Stimulated activated CD8-positive, alpha-beta memory T cell treated with anti-CD3 and anti-CD28 coated beads, Interleukin-12 subunit alpha, Interleukin-12 subunit beta, amount 100 ng/mL, for 24 hours (primary cell): ENCODE measurements at regions not wholly inside any gene's neighbourhood (a gene's known extent, or its start where the extent isn't known, plus 50 kb on each side); places are given as distances from the start of the nearest gene placed in this dataset.
"Not testable (repeated sequence)": the region's sequence is repeated elsewhere in the genome, so short reads cannot be mapped to it uniquely, and the experiment has no call there.

Experiments
- DNase-seq: peaks from one replicate; pipeline ENCODE4 v3.0.0-alpha.2; 2020; ENCODE audit errors: extremely low read depth

GRCh38 chr5:36478646-36479317 is 127.6 kb upstream of the SLC1A3 start:
- no peak for DNase-seq

GRCh38 chr5:36481454-36482120 is 124.8 kb upstream of the SLC1A3 start:
- DNase-seq = no peak

GRCh38 chr5:36482812-36483211 is 123.6 kb upstream of the SLC1A3 start:
- no peak for DNase-seq

- DNase-seq = no peak
Measured at GRCh38 chr5:36489505-36489904, 116.9 kb upstream of the SLC1A3 start.

GRCh38 chr5:36491856-36492255 is 114.5 kb upstream of the SLC1A3 start:
- no peak for DNase-seq

GRCh38 chr5:36492984-36493654 is 113.3 kb upstream of the SLC1A3 start:
- DNase-seq = no peak

- DNase-seq = no peak
Measured at GRCh38 chr5:36494028-36494427, 112.4 kb upstream of the SLC1A3 start.

GRCh38 chr5:36494841-36495601 is 111.4 kb upstream of the SLC1A3 start:
- DNase-seq = no peak

GRCh38 chr5:36495611-36496010 is 110.8 kb upstream of the SLC1A3 start:
- no peak for DNase-seq

GRCh38 chr5:36496471-36496870 is 109.9 kb upstream of the SLC1A3 start:
- no peak for DNase-seq

GRCh38 chr5:36502608-36503007 is 103.8 kb upstream of the SLC1A3 start:
- DNase-seq = no peak

- DNase-seq = no peak
Measured at GRCh38 chr5:36505021-36505420, 101.4 kb upstream of the SLC1A3 start.

GRCh38 chr5:36507332-36507952 is 99.0 kb upstream of the SLC1A3 start:
- peak; percentile 50 for DNase-seq

GRCh38 chr5:36508331-36508730 is 98.1 kb upstream of the SLC1A3 start:
- DNase-seq = not testable (repeated sequence)

GRCh38 chr5:36513647-36514046 is 92.8 kb upstream of the SLC1A3 start:
- DNase-seq = not testable (repeated sequence)

- no peak for DNase-seq
Measured at GRCh38 chr5:36519881-36520280, 86.5 kb upstream of the SLC1A3 start.

GRCh38 chr5:36521219-36521618 is 85.2 kb upstream of the SLC1A3 start:
- no peak for DNase-seq

GRCh38 chr5:36521838-36522745 is 84.3 kb upstream of the SLC1A3 start:
- no peak for DNase-seq

- no peak for DNase-seq
Measured at GRCh38 chr5:36522746-36523065, 83.7 kb upstream of the SLC1A3 start.

GRCh38 chr5:36523450-36523849 is 83.0 kb upstream of the SLC1A3 start:
- no peak for DNase-seq

- no peak for DNase-seq
Measured at GRCh38 chr5:36523926-36524325, 82.5 kb upstream of the SLC1A3 start.
